WTC11 (cell line): ENCODE measurements at regions not wholly inside any gene's neighbourhood (a gene's known extent, or its start where the extent isn't known, plus 50 kb on each side); places are given as distances from the start of the nearest gene placed in this dataset.

ENCODE experiments used
- ATAC-seq: fragments of 200-7000 bp; cut with Tn5 transposase; 2 replicates; pipeline ENCODE4 v1.10.0; 2021; ENCODE audit warnings: mild to moderate bottlenecking, moderate library complexity
- CTCF ChIA-PET: fragments of 300-600 bp; sonication (Branson Sonifier 250); formaldehyde crosslinking; loops from one replicate; lab custom pipeline; 2021; ENCODE audit warnings: antibody characterized with exemption; lab: Charles Lee
- POLR2A ChIA-PET: fragments of 350-600 bp; sonication (Branson Sonifier 250); formaldehyde crosslinking; loops from one replicate; lab custom pipeline; 2021; ENCODE audit warnings: antibody characterized with exemption; lab: Charles Lee
- DNase-seq: peaks from one replicate; pipeline ENCODE4 v3.0.0; 2021; ENCODE audit warnings: low spot score
- H3K27ac Mint-ChIP-seq: 2 replicates; pipeline ENCODE4 v1.8.0; 2021; ENCODE audit warnings: mixed read lengths
- H3K27me3 Mint-ChIP-seq: 2 replicates; pipeline ENCODE4 v1.8.0; 2021; ENCODE audit warnings: low read depth, mild to moderate bottlenecking, moderate library complexity, mixed read lengths
- H3K36me3 Mint-ChIP-seq: 2 replicates; pipeline ENCODE4 v1.8.0; 2021; ENCODE audit warnings: mixed read lengths
- H3K4me1 Mint-ChIP-seq: 2 replicates; pipeline ENCODE4 v1.8.0; 2022; ENCODE audit warnings: mixed read lengths
- H3K4me3 Mint-ChIP-seq: 2 replicates; pipeline ENCODE4 v1.8.0; 2021; ENCODE audit warnings: mild to moderate bottlenecking, moderate library complexity, mixed read lengths
- H3K9me3 Mint-ChIP-seq: 2 replicates; pipeline ENCODE4 v1.8.0; 2021; ENCODE audit warnings: mixed read lengths
- CREM ChIP-seq: sonication (generic); formaldehyde crosslinking; IDR thresholded peaks from 2 replicates; pipeline ENCODE4 v1.8.1; 2022; ENCODE audit warnings: mild to moderate bottlenecking, missing genetic modification reagents, moderate library complexity
- FOXP1 ChIP-seq: sonication (generic); formaldehyde crosslinking; IDR thresholded peaks from 2 replicates; pipeline ENCODE4 v1.8.0; 2022; ENCODE audit warnings: missing genetic modification reagents, mild to moderate bottlenecking, moderate library complexity, borderline replicate concordance
- GABPB1 ChIP-seq: sonication (generic); formaldehyde crosslinking; IDR thresholded peaks from 2 replicates; pipeline ENCODE4 v1.8.1; 2023; ENCODE audit warnings: mild to moderate bottlenecking, missing genetic modification reagents
- HMGA2 ChIP-seq: fragments of 250-450 bp; sonication (Bioruptor Pico); IDR thresholded peaks from 2 replicates; pipeline ENCODE4 v1.4.0; 2021; ENCODE audit warnings: mild to moderate bottlenecking, moderate library complexity
- IRF2 ChIP-seq: sonication (generic); formaldehyde crosslinking; IDR thresholded peaks from 2 replicates; pipeline ENCODE4 v1.8.0; 2022; ENCODE audit warnings: low read depth, missing genetic modification reagents, borderline replicate concordance
- JAZF1 ChIP-seq: fragments of 250-450 bp; sonication (Bioruptor Pico); IDR thresholded peaks from 2 replicates; pipeline ENCODE4 v1.9.0; 2021; ENCODE audit warnings: moderate library complexity, mild to moderate bottlenecking, inconsistent platforms
- MXD4 ChIP-seq: fragments of 250-450 bp; sonication (Bioruptor Pico); IDR thresholded peaks from 2 replicates; pipeline ENCODE4 v1.8.0; 2021; ENCODE audit warnings: mild to moderate bottlenecking, moderate library complexity, borderline replicate concordance
- OVOL2 ChIP-seq: fragments of 250-450 bp; sonication (Bioruptor Pico); IDR thresholded peaks from 2 replicates; pipeline ENCODE4 v1.9.0; 2021; ENCODE audit warnings: mild to moderate bottlenecking, borderline replicate concordance
- PRRX2 ChIP-seq: fragments of 250-450 bp; sonication (Bioruptor Pico); IDR thresholded peaks from 2 replicates; pipeline ENCODE4 v1.8.0; 2021; ENCODE audit warnings: mild to moderate bottlenecking
- SOX15 ChIP-seq: fragments of 250-450 bp; sonication (Bioruptor Pico); IDR thresholded peaks from 2 replicates; pipeline ENCODE4 v1.9.0; 2021; ENCODE audit warnings: mild to moderate bottlenecking
- ZBTB21 ChIP-seq: sonication (generic); formaldehyde crosslinking; IDR thresholded peaks from 2 replicates; pipeline ENCODE4 v1.8.1; 2023; ENCODE audit warnings: mild to moderate bottlenecking, missing genetic modification reagents, borderline replicate concordance
- ZNF138 ChIP-seq: sonication (generic); formaldehyde crosslinking; conservative IDR thresholded peaks from 2 replicates; pipeline ENCODE4 v1.8.1; 2022; ENCODE audit warnings: mild to moderate bottlenecking, moderate library complexity, missing genetic modification reagents
- ZNF396 ChIP-seq: fragments of 250-450 bp; sonication (Bioruptor Pico); IDR thresholded peaks from 2 replicates; pipeline ENCODE4 v1.8.0; 2021; ENCODE audit warnings: mild to moderate bottlenecking, moderate library complexity, borderline replicate concordance
- ZNF416 ChIP-seq: fragments of 250-450 bp; sonication (Bioruptor Pico); IDR thresholded peaks from 2 replicates; pipeline ENCODE4 v1.9.0; 2021; ENCODE audit warnings: mild to moderate bottlenecking, inconsistent platforms
- ZNF423 ChIP-seq: fragments of 250-450 bp; sonication (Bioruptor Pico); IDR thresholded peaks from 2 replicates; pipeline ENCODE4 v2.1.2; 2022; ENCODE audit warnings: mild to moderate bottlenecking, moderate library complexity
- TF ChIP-seq, protein P1 (sequence below): fragments of 250-450 bp; sonication (Bioruptor Pico); conservative IDR thresholded peaks from 2 replicates; pipeline ENCODE4 v1.9.0; 2021; ENCODE audit warnings: mild to moderate bottlenecking
- TF ChIP-seq, protein P2 (sequence below): sonication (generic); formaldehyde crosslinking; IDR thresholded peaks from 2 replicates; pipeline ENCODE4 v1.8.0; 2023; ENCODE audit warnings: mild to moderate bottlenecking, missing genetic modification reagents
- TF ChIP-seq, protein P3 (sequence below): sonication (generic); formaldehyde crosslinking; IDR thresholded peaks from 2 replicates; pipeline ENCODE4 v1.8.0; 2023; ENCODE audit warnings: missing genetic modification reagents
- TF ChIP-seq, protein P4 (sequence below): sonication (generic); formaldehyde crosslinking; IDR thresholded peaks from 2 replicates; pipeline ENCODE4 v1.8.1; 2023; ENCODE audit warnings: mild to moderate bottlenecking, missing genetic modification reagents
- TF ChIP-seq, protein P5 (sequence below): sonication (generic); formaldehyde crosslinking; IDR thresholded peaks from 2 replicates; pipeline ENCODE4 v1.8.1; 2022; ENCODE audit warnings: low read depth, mild to moderate bottlenecking, moderate library complexity, missing genetic modification reagents, borderline replicate concordance

DNA sequence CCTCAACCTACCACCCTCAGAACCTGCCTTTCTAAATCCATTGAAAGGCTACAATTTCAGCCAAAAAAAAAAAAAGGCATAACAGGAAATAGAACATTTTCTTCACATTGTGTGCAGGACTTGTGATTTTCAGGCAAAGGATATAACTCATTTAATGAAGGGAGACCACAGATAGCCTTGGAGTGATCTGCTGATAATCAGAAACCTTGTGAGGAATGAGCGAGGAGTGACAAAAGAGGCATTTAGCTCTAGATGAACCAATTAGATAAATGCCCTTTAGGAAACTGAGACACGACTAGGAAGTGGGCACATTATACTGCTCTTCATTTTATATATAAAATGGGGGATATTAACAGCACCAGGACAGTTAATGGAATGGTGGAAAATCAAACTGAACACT, 216.5 kb upstream of the GRIA4 start:
- Mint-ChIP-seq H3K4me1 (peaks cover 35% of the 10 kb centered on the region), H3K4me3 (no peak overlapping the region), H3K36me3 (no peaks in the 10 kb centered on the region), H3K9me3 (no peaks in the 10 kb centered on the region), H3K27ac (no peak overlapping the region), H3K27me3 (no peaks in the 10 kb centered on the region)
- DNase-seq = no peak
- CTCF ChIA-PET = no interaction called here
- no peak for ATAC-seq
- TF ChIP-seq ZNF423 (CRISPR knock-in tag) = no peak
- POLR2A ChIA-PET = no interaction called here

DNA sequence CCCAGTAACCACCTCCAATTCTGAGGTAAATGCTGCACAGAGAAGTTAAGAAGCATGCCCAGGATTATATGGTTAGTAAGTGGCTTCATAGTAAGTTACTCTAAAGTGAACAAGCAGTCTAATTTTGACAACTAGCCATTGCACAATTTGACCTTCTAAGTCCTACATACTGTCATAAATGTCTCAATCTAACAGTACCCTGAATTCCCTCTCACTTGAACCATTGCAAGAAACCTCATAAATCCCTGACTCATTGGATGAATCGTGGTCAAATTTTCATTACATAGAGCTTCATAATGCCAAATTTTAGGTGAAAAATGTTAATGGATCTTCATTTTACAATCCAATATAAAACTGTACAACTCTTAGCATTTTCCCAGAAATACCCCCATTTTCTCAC, 217.3 kb upstream of the GRIA4 start:
- ATAC-seq = no peak

DNA sequence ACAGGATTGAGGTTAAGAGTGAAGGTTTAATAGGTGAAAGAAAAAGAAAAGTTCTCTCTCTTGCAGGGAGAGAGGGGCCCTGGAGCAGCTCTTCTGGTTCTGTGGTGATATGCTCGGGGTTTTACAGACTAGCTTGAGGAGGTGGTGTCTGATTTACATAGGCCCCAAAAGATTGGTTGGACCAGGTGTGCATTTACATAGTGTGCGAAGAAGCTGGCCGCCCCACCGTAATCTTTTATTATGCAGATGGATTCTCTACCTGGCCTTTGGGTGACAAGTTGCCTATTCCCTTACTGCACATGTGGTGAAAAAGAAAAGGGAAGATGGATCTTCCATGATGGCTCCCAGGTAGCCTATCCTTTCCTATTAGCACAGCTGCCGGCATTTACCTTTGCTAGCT, 219.9 kb upstream of the GRIA4 start:
- ChIA-PET CTCF (no interaction called here), POLR2A (no interaction called here)
- H3K9me3 Mint-ChIP-seq = no peaks in the 10 kb centered on the region
- peak; percentile 51 for DNase-seq
- H3K27me3 Mint-ChIP-seq = no peaks in the 10 kb centered on the region
- peaks cover 36% of the 10 kb centered on the region for H3K4me1 Mint-ChIP-seq
- TF ChIP-seq ZNF423 (CRISPR knock-in tag) = peak; percentile 54; the same call in 1 of the 2 replicates
- no peak for TF ChIP-seq IRF2 (CRISPR knock-in tag)
- TF ChIP-seq ZNF396 (CRISPR knock-in tag) = 0 out of 2 replicates have a peak, but pooled peaks have one; percentile 11
- peak overlapping the region; percentile 95 for H3K27ac Mint-ChIP-seq
- peak; percentile 98 for ATAC-seq
- peak overlapping the region; percentile 50; the same call in 1 of the 2 replicates for H3K4me3 Mint-ChIP-seq
- no peaks in the 10 kb centered on the region for H3K36me3 Mint-ChIP-seq

More for the DNA sequence above, 217.3 kb upstream of the GRIA4 start:
- no peak for TF ChIP-seq ZNF416 (CRISPR knock-in tag)
- TF ChIP-seq MXD4 (CRISPR knock-in tag) = no peak
- TF ChIP-seq, protein P1, sequence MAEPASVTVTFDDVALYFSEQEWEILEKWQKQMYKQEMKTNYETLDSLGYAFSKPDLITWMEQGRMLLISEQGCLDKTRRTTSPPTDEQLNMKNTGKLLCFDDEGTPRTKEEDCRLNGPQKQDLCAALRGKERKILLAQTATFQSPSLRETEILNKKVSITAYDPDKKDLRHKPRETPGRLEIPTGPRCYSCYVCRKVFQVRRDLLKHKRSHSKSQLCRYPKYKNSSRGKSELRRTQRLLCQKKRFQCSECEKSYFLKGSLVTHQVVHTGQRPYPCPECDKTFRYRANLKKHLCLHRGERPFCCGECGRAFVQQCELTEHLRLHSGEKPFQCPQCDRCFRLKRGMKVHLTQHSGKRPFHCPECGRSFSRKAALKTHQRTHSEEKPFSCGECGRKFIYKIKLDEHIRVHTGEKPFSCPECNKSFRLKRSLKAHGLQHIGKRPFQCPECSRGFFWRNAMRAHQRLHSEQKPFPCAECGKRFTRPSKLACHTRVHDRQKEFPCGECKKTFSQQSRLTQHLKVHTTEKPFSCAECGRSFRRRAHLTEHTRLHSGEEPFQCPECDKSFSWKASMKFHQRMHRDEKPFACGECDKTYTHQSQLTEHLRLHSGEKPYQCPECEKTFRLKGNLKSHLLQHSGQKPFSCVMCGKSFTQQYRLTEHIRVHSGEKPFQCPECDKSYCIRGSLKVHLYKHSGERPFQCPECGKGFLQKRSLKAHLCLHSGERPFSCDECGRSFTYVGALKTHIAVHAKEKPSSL (CRISPR knock-in tag) = no peak
- TF ChIP-seq, protein P2, sequence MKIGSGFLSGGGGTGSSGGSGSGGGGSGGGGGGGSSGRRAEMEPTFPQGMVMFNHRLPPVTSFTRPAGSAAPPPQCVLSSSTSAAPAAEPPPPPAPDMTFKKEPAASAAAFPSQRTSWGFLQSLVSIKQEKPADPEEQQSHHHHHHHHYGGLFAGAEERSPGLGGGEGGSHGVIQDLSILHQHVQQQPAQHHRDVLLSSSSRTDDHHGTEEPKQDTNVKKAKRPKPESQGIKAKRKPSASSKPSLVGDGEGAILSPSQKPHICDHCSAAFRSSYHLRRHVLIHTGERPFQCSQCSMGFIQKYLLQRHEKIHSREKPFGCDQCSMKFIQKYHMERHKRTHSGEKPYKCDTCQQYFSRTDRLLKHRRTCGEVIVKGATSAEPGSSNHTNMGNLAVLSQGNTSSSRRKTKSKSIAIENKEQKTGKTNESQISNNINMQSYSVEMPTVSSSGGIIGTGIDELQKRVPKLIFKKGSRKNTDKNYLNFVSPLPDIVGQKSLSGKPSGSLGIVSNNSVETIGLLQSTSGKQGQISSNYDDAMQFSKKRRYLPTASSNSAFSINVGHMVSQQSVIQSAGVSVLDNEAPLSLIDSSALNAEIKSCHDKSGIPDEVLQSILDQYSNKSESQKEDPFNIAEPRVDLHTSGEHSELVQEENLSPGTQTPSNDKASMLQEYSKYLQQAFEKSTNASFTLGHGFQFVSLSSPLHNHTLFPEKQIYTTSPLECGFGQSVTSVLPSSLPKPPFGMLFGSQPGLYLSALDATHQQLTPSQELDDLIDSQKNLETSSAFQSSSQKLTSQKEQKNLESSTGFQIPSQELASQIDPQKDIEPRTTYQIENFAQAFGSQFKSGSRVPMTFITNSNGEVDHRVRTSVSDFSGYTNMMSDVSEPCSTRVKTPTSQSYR (CRISPR knock-in tag) = no peak
- no peak for TF ChIP-seq HMGA2 (CRISPR knock-in tag)
- TF ChIP-seq, all 79 proteins: peak for 0
- Mint-ChIP-seq H3K36me3 (no peaks in the 10 kb centered on the region), H3K27ac (no peak overlapping the region), H3K27me3 (no peaks in the 10 kb centered on the region), H3K9me3 (no peaks in the 10 kb centered on the region), H3K4me1 (peaks cover 36% of the 10 kb centered on the region), H3K4me3 (no peak overlapping the region)
- ChIA-PET CTCF (no interaction called here), POLR2A (no interaction called here)
- DNase-seq = no peak

DNA sequence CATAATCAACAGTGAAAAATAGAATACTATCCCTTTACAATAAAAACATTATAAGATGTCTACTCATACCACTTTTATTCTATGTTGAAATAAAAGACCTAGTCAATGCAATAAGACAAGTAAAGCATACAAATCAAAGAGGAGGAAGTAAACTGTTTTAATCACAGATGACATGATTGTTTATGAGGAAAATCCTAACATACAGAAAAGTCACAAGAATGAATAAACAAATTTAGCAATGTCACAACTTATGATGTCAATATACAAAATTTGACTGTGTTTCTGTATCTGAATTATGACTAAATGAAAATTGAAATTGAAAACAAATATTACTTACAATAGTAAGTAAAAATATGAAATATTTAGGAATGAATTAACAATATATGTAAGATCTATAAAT, 221.9 kb upstream of the GRIA4 start:
- no peak for ATAC-seq
- H3K27ac Mint-ChIP-seq = no peak overlapping the region

More for the DNA sequence above, 221.9 kb upstream of the GRIA4 start:
- ChIA-PET CTCF (no interaction called here), POLR2A (no interaction called here)
- Mint-ChIP-seq H3K27me3 (no peaks in the 10 kb centered on the region), H3K9me3 (no peaks in the 10 kb centered on the region), H3K4me1 (peaks cover 33% of the 10 kb centered on the region), H3K4me3 (no peak overlapping the region), H3K36me3 (no peaks in the 10 kb centered on the region)
- TF ChIP-seq, protein P3, sequence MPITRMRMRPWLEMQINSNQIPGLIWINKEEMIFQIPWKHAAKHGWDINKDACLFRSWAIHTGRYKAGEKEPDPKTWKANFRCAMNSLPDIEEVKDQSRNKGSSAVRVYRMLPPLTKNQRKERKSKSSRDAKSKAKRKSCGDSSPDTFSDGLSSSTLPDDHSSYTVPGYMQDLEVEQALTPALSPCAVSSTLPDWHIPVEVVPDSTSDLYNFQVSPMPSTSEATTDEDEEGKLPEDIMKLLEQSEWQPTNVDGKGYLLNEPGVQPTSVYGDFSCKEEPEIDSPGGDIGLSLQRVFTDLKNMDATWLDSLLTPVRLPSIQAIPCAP (CRISPR knock-in tag) = no peak
- TF ChIP-seq JAZF1 (CRISPR knock-in tag) = no peak
- no peak for TF ChIP-seq ZNF138
- no peak for TF ChIP-seq ZBTB21 (CRISPR knock-in tag)
- no peak for TF ChIP-seq SOX15
- TF ChIP-seq, protein P4, sequence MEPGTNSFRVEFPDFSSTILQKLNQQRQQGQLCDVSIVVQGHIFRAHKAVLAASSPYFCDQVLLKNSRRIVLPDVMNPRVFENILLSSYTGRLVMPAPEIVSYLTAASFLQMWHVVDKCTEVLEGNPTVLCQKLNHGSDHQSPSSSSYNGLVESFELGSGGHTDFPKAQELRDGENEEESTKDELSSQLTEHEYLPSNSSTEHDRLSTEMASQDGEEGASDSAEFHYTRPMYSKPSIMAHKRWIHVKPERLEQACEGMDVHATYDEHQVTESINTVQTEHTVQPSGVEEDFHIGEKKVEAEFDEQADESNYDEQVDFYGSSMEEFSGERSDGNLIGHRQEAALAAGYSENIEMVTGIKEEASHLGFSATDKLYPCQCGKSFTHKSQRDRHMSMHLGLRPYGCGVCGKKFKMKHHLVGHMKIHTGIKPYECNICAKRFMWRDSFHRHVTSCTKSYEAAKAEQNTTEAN (CRISPR knock-in tag) = no peak
- TF ChIP-seq GABPB1 (CRISPR knock-in tag) = no peak
- TF ChIP-seq OVOL2 (CRISPR knock-in tag) = no peak
- no peak for TF ChIP-seq MXD4 (CRISPR knock-in tag)
- TF ChIP-seq, protein P5, sequence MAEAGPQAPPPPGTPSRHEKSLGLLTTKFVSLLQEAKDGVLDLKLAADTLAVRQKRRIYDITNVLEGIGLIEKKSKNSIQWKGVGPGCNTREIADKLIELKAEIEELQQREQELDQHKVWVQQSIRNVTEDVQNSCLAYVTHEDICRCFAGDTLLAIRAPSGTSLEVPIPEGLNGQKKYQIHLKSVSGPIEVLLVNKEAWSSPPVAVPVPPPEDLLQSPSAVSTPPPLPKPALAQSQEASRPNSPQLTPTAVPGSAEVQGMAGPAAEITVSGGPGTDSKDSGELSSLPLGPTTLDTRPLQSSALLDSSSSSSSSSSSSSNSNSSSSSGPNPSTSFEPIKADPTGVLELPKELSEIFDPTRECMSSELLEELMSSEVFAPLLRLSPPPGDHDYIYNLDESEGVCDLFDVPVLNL (CRISPR knock-in tag) = no peak
- no peak for TF ChIP-seq PRRX2 (CRISPR knock-in tag)
- no peak for TF ChIP-seq FOXP1
- no peak for TF ChIP-seq CREM
- no peak for DNase-seq
